ENCODE measurements at regions not wholly inside any gene's neighbourhood (a gene's known extent, or its start where the extent isn't known, plus 50 kb on each side); places are given as distances from the start of the nearest gene placed in this dataset.

DNA sequence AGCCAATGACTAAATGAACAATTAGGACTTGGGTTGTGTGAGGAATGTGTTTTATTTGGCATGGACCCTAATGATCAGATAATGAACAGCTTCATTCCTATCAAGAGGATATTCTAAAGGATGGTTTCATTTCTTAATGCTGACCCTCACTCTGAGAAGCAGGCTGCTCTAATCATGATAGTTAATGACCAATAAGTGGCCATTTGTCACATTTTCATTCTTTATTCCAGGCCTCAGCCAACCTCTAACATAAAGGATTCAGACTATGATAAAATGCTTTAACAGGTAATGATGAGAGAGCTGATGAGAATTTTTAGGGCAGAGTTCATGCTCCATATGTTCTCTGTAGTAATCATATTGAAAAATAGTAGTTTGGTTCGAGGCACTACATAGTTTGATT lies 301.5 kb upstream of the ARRDC3 start (continued):
- TF ChIP-seq E4F1 (IDR thresholded peaks at IDR 0.05; ENCODE audit: borderline replicate concordance, partially characterized antibody): no peak
- TF ChIP-seq SP1 (IDR thresholded peaks at IDR 0.05; ENCODE audit: low read depth, low read length): no peak
- TF ChIP-seq, protein P1, sequence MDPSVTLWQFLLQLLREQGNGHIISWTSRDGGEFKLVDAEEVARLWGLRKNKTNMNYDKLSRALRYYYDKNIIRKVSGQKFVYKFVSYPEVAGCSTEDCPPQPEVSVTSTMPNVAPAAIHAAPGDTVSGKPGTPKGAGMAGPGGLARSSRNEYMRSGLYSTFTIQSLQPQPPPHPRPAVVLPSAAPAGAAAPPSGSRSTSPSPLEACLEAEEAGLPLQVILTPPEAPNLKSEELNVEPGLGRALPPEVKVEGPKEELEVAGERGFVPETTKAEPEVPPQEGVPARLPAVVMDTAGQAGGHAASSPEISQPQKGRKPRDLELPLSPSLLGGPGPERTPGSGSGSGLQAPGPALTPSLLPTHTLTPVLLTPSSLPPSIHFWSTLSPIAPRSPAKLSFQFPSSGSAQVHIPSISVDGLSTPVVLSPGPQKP (IDR thresholded peaks at IDR 0.05; ENCODE audit: low read depth, low read length): no peak

DNA sequence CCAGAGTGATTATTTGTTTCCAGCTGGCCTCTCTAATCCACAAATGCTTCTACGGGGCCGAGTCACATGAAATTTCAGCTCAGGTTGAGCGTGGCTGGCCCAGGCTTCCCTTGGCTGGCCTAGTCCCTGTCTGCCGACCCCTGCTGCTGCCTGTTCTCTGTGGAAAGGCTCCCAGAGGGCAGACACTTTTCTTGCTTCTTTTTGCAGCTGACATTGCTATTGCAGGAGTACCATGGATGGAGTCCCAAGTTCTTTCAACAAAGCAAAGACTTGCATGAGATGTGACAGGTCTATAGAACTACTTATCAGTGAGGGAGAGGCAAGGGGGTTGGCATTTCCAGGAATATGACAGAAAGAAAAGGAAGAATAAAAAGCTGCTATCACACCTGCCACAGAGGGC lies 287.4 kb upstream of the ARRDC3 start:
- FAIRE-seq: no peak
- H3K4me3 ChIP-seq: no peak overlapping the region
- no peaks in the 10 kb centered on the region for H3K9me3 ChIP-seq (replicated peaks; ENCODE audit: control insufficient read depth, insufficient read depth, low read length)
- no peaks in the 10 kb centered on the region for H3K79me2 ChIP-seq (ENCODE audit: control insufficient read depth, insufficient read depth, low read length)
- H3K36me3 ChIP-seq (ENCODE audit: control insufficient read depth in 2 of 2, insufficient read depth in 2 of 2, low read length in 1 of 2): no peaks in the 10 kb centered on the region
- intact Hi-C loops (cut with micrococcal nuclease; ENCODE audit: unreplicated experiment) (no loop called here), in situ Hi-C loops (cut with MboI) (no loop called here)
- H4K20me1 ChIP-seq (ENCODE audit: control insufficient read depth, insufficient read depth): no peaks in the 10 kb centered on the region
- H3K27me3 ChIP-seq (replicated peaks in 1 of 2; ENCODE audit: control insufficient read depth in 2 of 2, insufficient read depth in 2 of 2, low read length in 1 of 2): no peaks in the 10 kb centered on the region
- no peak overlapping the region for H3K4me2 ChIP-seq (ENCODE audit: control insufficient read depth, insufficient read depth)
- ChIA-PET RAD21 (ENCODE audit: unreplicated experiment) (no interaction called here), SMC1A (ENCODE audit: uncharacterized antibody, unreplicated experiment) (interaction anchor here (0.7 kb wide), 1 partner anchor 136 kb away, joined by 3 read pairs; no protein-coding TSS in a partner anchor), CTCF (no interaction called here), POLR2A (no interaction called here)
- H3K27ac ChIP-seq (ENCODE audit: control insufficient read depth, insufficient read depth): no peak overlapping the region
- WGBS (ENCODE audit: insufficient coverage, insufficient replicate concordance, low lambda C conversion rate, missing lambda C conversion rate): 12% methylated on average over 4 of the region's 4 CpGs
- no peaks in the 10 kb centered on the region for H3K4me1 ChIP-seq (ENCODE audit: control insufficient read depth, insufficient read depth, low read length)
- no TSS peak for BruUV-seq (replicated peaks)
- no peak for DNase-seq (ENCODE audit: low read depth, low spot score)
- ATAC-seq: no peak
- no peak overlapping the region for H2AFZ ChIP-seq (ENCODE audit: control insufficient read depth, low read depth, low read length)
- H3K9ac ChIP-seq (ENCODE audit: control insufficient read depth, insufficient read depth, low read length): no peak overlapping the region
- TF ChIP-seq ZNF207 (IDR thresholded peaks at IDR 0.05; ENCODE audit: borderline replicate concordance) (no peak), DPF2 (IDR thresholded peaks at IDR 0.05) (no peak), ZNF24 (IDR thresholded peaks at IDR 0.05) (no peak), ZNF592 (IDR thresholded peaks at IDR 0.05) (no peak), MYC (IDR thresholded peaks at IDR 0.05; ENCODE audit: insufficient read depth, insufficient read length, insufficient replicate concordance, low read length, severe bottlenecking) (no peak)
- TF ChIP-seq, protein P2, sequence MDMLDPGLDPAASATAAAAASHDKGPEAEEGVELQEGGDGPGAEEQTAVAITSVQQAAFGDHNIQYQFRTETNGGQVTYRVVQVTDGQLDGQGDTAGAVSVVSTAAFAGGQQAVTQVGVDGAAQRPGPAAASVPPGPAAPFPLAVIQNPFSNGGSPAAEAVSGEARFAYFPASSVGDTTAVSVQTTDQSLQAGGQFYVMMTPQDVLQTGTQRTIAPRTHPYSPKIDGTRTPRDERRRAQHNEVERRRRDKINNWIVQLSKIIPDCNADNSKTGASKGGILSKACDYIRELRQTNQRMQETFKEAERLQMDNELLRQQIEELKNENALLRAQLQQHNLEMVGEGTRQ (IDR thresholded peaks at IDR 0.05; ENCODE audit: borderline replicate concordance, low read depth, low read length): no peak
- TF ChIP-seq, protein P1 (IDR thresholded peaks at IDR 0.05; ENCODE audit: low read depth, low read length): no peak

All from GM12878 (cell line).